Keratinocyte (primary cell): ENCODE measurements at regions not wholly inside any gene's neighbourhood (a gene's known extent, or its start where the extent isn't known, plus 50 kb on each side); places are given as distances from the start of the nearest gene placed in this dataset.

Source experiments
- CTCF ChIP-seq, 3 experiments: IDR thresholded peaks in 1 of 3; conservative IDR thresholded peaks in 1 of 3; optimal IDR thresholded peaks in 1 of 3; 2 replicates in 2 of 3; 3 replicates in 1 of 3; pipeline versions ENCODE3 to v1.5.1; 2011; ENCODE audit warnings: low read length in 3 of 3, mild to moderate bottlenecking in 3 of 3, moderate library complexity in 2 of 3, control low read depth in 1 of 3, inconsistent platforms in 1 of 3; ENCODE audit not compliant: insufficient read depth in 2 of 3; ENCODE audit errors: extremely low read depth in 1 of 3
- EZH2 ChIP-seq: IDR thresholded peaks from one replicate; pipeline ENCODE4 v1.6.1; 2012; ENCODE audit warnings: inconsistent platforms, mild to moderate bottlenecking, low read length, moderate library complexity

GRCh38 chr4:181682367-181683047, 560.7 kb upstream of the TENM3 start:
- TF ChIP-seq CTCF (optimal IDR thresholded peaks at IDR 0.05 in 1 of 3, IDR thresholded peaks at IDR 0.05 in 1 of 3, conservative IDR thresholded peaks at IDR 0.05 in 1 of 3; ENCODE audit: extremely low read depth in 1 of 3, insufficient read depth in 2 of 3, low read length in 3 of 3) (no peak), EZH2 (no peak)
